ENCODE measurements at regions not wholly inside any gene's neighbourhood (a gene's known extent, or its start where the extent isn't known, plus 50 kb on each side); places are given as distances from the start of the nearest gene placed in this dataset.
"Not testable (repeated sequence)": the region's sequence is repeated elsewhere in the genome, so short reads cannot be mapped to it uniquely, and the experiment has no call there.

DNA sequence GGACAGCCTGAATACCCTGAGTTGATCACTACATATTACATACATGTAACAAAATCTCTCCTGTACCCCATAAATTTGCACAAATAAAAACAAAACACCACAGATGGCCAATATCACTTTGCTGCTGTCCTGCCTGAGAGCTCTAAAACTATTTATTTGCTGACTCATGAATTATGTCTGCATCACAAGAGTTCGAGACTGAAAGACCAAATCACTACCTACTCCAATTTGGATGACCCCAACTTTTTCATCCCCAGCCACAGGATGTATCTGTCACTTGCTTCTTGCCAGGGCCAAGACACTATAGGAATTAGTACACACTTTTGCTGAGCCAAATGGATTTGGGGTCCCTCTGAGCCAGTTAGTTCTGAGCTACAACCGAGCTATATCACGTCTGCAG, 409.7 kb upstream of the NFE2L3 start:
- no peak overlapping the region for H2AFZ ChIP-seq (ENCODE audit: insufficient read depth, low read depth, low read length, poor library complexity, severe bottlenecking)
- H3K27me3 Mint-ChIP-seq: peaks cover 23% of the 10 kb centered on the region
- no peak overlapping the region for H3K4me3 ChIP-seq (ENCODE audit: control extremely low read depth in 1 of 5, extremely low read depth in 1 of 5, insufficient read depth in 1 of 5, low read depth in 2 of 5, low read length in 4 of 5)
- POLR2A ChIA-PET: no interaction called here
- H3K9ac ChIP-seq (ENCODE audit: low read length): no peak overlapping the region
- intact Hi-C loops (cut with micrococcal nuclease): no loop called here
- H3K36me3 ChIP-seq (replicated peaks in 1 of 2; ENCODE audit: control extremely low read depth in 1 of 2, control insufficient read depth in 1 of 2, extremely low read depth in 1 of 2, insufficient read depth in 2 of 2, low read length in 1 of 2): no peaks in the 10 kb centered on the region
- peaks cover 0 to 3% (median 0%) of the 10 kb centered on the region in 4 experiments for H3K27me3 ChIP-seq (replicated peaks in 1 of 4; ENCODE audit: control extremely low read depth in 1 of 4, control insufficient read depth in 3 of 4, insufficient read depth in 4 of 4, low read length in 3 of 4)
- no peak overlapping the region for H3K27ac Mint-ChIP-seq
- no peak overlapping the region for H3K4me2 ChIP-seq (replicated peaks; ENCODE audit: low read depth, low read length, poor library complexity, severe bottlenecking)
- no peak overlapping the region for H3K4me3 Mint-ChIP-seq
- ATAC-seq (ENCODE audit: low read depth) (no peak), DNase-seq (no peak)
- no peaks in the 10 kb centered on the region for H3K4me1 Mint-ChIP-seq
- H3K4me1 ChIP-seq (ENCODE audit: control insufficient read depth in 2 of 2, insufficient read depth in 2 of 2, low read length in 2 of 2): no peaks in the 10 kb centered on the region
- no peaks in the 10 kb centered on the region for H3K79me2 ChIP-seq (ENCODE audit: control insufficient read depth, insufficient read depth, low read length)
- TF ChIP-seq CTCF (IDR thresholded peaks at IDR 0.05) (no peak), EZH2 (IDR thresholded peaks at IDR 0.05; ENCODE audit: borderline replicate concordance, insufficient read depth, low read depth, low read length, poor library complexity, severe bottlenecking) (no peak)
- H3K9me3 Mint-ChIP-seq (ENCODE audit: insufficient read depth): no peaks in the 10 kb centered on the region
- no peaks in the 10 kb centered on the region for H4K20me1 ChIP-seq (ENCODE audit: control insufficient read depth, insufficient read depth, low read length, poor library complexity, severe bottlenecking)
- no peak overlapping the region for H3K27ac ChIP-seq (ENCODE audit: low read length in 2 of 2)
- H3K9me3 ChIP-seq (ENCODE audit: control extremely low read depth in 1 of 3, control insufficient read depth in 2 of 3, insufficient read depth in 1 of 3, low read length in 2 of 3): no peaks in the 10 kb centered on the region
- WGBS (ENCODE audit: insufficient coverage): 57% methylated on average over 1 of the region's 3 CpGs
- CTCF ChIA-PET: no interaction called here

DNA sequence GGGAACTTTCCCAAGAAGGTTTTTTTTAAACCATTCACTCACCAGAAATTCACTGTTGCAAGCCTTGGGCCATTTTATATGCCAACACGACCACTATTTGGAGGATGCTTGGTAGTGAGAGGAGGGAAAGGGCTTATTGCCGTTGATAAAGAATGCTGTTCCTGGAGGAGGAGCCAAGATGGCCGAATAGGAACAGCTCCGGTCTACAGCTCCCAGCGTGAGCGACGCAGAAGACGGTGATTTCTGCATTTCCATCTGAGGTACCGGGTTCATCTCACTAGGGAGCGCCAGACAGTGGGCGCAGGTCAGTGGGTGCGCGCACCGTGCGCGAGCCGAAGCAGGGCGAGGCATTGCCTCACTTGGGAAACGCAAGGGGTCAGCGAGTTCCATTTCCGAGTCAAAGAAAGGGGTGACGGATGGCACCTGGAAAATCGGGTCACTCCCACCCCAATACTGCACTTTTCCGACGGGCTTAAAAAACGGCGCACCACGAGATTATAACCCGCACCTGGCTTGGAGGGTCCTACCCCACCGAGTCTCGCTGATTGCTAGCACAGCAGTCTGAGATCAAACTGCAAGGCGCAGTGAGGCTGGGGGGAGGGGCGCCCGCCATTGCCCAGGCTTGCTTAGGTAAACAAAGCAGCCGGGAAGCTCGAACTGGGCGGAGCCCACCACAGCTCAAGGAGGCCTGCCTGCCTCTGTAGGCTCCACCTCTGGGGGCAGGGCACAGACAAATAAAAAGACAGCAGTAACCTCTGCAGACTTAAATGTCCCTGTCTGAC, 408.1 kb upstream of the NFE2L3 start:
- H3K36me3 ChIP-seq (replicated peaks in 1 of 2; ENCODE audit: control extremely low read depth in 1 of 2, control insufficient read depth in 1 of 2, extremely low read depth in 1 of 2, insufficient read depth in 2 of 2, low read length in 1 of 2); H3K4me3 ChIP-seq (ENCODE audit: control extremely low read depth in 1 of 5, extremely low read depth in 1 of 5, insufficient read depth in 1 of 5, low read depth in 2 of 5, low read length in 4 of 5); H4K20me1 ChIP-seq (ENCODE audit: control insufficient read depth, insufficient read depth, low read length, poor library complexity, severe bottlenecking); H3K79me2 ChIP-seq (ENCODE audit: control insufficient read depth, insufficient read depth, low read length); POLR2A ChIA-PET; H3K9me3 Mint-ChIP-seq (ENCODE audit: insufficient read depth); H3K9ac ChIP-seq (ENCODE audit: low read length); CTCF ChIA-PET; H3K27me3 ChIP-seq (replicated peaks in 1 of 4; ENCODE audit: control extremely low read depth in 1 of 4, control insufficient read depth in 3 of 4, insufficient read depth in 4 of 4, low read length in 3 of 4); H3K4me1 ChIP-seq (ENCODE audit: control insufficient read depth in 2 of 2, insufficient read depth in 2 of 2, low read length in 2 of 2); ATAC-seq (ENCODE audit: low read depth); intact Hi-C loops (cut with micrococcal nuclease); H3K27ac Mint-ChIP-seq; H3K4me2 ChIP-seq (replicated peaks; ENCODE audit: low read depth, low read length, poor library complexity, severe bottlenecking); H3K9me3 ChIP-seq (ENCODE audit: control extremely low read depth in 1 of 3, control insufficient read depth in 2 of 3, insufficient read depth in 1 of 3, low read length in 2 of 3); H2AFZ ChIP-seq (ENCODE audit: insufficient read depth, low read depth, low read length, poor library complexity, severe bottlenecking); DNase-seq; H3K27ac ChIP-seq (ENCODE audit: low read length in 2 of 2); H3K4me1 Mint-ChIP-seq; H3K4me3 Mint-ChIP-seq: not testable (repeated sequence)
- 98% methylated on average over 14 of the region's 37 CpGs for WGBS (ENCODE audit: insufficient coverage)
- peaks cover 14% of the 10 kb centered on the region for H3K27me3 Mint-ChIP-seq
